NCI-H146 (cell line): ENCODE measurements at regions not wholly inside any gene's neighbourhood (a gene's known extent, or its start where the extent isn't known, plus 50 kb on each side); places are given as distances from the start of the nearest gene placed in this dataset.

Experiments
- DNase-seq: peaks from one replicate; lab custom pipeline; 2025; lab: John Stamatoyannopoulos, UW

GRCh38 chr3:180341516-180341915 lies 260.4 kb upstream of the TTC14 start:
- DNase-seq, result no peak

- no peak for DNase-seq
Measured at GRCh38 chr3:180351601-180352000, 250.4 kb upstream of the TTC14 start.

DNA sequence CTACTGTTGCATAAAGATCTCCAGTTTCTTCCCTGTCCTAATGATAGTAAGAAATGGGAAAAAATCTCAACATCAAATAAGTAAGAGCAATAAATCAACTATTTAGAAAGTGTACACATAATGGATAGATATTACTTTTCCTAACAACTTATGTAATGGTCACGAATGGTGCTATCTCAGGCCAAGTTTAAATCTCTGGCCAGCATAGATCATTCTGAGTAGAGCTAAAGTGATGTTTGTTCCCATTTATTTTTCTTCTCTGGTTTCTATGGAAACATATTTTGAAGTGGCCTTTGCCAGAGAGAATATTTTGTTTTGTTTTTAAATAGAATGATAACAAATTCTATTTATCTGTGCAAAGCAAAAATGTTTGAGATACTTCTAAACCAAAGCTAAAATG lies 249.7 kb upstream of the TTC14 start:
- DNase-seq, result no peak

DNA sequence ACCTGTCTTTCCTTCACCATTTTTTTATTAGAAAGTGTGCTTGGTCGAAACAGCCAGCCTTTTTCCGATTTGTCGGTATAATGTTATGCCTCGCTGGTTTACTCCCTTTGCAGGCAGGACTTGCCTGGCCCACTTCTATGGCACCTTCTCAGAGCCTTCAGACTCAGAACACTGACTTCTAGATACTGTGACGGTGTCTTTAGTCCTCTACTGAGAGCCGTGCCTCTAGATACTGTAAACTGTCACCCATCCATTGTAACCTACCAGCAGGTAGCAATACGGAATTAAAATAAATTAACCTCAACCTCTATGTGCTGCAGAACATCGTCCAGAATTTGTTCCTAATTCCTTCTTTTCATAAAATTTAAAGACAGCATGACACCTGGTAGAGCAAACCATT lies 247.7 kb upstream of the TTC14 start:
- no peak for DNase-seq

- no peak for DNase-seq
Measured at GRCh38 chr3:180358179-180358578, 243.8 kb upstream of the TTC14 start.

DNA sequence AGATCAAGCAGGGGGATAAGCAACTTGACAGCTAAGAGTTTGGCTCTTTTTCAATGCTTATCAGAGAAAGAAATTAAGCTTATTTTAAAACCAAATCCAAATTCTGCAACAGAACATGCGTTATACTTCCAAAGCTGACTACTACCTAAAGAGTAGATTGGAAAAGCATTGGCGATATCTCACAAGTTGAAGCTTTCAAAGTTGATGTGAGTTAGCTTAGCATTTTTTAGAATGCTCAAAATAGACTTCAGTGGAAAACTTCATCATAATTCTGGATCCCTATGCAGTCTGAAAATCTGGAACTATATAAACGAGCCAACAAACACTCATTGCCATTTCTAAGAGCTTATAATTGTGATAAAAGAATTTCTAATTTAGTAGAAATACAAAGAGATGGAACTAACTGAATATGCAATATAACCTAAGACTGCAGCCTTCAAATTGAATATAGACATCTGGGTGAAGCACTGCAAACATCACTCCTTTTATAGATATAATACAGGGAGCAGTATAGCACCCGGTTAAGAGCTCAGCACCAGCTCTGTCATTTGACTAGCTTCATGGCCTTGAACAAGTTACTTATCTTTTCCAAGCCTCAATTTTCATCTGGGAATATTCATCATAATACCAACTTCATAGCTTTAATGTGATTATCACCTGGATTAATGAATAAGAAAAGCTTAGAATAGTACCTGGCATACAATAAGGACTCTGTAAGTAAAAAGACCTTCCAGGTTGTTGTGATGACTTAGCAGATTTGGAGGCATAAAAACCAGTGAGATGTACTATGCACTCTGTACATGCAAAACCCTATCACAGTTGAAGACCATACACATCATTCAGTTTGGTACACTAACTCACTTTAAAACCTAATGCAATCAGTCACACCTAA lies 242.7 kb upstream of the TTC14 start:
- no peak for DNase-seq

GRCh38 chr3:180359953-180360279 lies 242.0 kb upstream of the TTC14 start:
- no peak for DNase-seq

DNA sequence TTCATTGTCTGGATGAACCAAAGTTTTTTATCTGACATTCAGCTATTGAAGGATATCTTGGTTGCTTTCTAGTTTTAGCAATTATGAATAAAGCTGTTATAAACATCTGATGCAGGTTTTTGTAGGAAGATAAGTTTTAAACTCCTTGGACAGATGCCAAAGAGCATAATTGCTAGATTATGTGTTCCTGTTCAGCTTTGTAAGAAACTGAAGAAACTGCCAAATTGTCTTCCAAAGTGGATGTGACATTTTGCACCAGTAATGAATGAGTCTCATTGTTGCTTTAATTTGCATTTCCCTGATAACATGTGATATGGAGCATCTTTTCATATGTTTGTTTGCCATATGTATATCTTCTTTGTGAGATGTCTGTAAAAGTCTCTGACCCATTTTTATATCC lies 239.9 kb upstream of the TTC14 start:
- DNase-seq, result no peak

DNA sequence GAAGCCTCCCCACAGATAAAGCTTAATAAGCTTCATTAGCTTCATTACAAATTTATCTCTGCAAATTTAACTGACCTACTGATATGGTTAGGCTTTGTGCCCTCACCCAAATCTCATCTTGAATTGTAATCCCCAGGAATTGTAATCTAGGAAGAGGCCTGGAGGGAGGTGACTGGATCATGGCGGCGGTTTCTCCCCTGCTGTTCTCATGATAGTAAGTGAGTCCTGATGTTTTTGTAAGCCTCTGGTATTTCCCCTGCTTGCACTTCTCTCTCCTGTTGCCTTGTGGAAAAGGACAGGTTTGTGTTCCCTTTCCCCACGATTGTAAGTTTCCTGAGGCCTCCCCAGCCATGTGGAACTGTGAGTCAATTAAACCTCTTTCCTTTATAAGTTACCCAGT lies 226.1 kb upstream of the TTC14 start:
- DNase-seq, result no peak

DNA sequence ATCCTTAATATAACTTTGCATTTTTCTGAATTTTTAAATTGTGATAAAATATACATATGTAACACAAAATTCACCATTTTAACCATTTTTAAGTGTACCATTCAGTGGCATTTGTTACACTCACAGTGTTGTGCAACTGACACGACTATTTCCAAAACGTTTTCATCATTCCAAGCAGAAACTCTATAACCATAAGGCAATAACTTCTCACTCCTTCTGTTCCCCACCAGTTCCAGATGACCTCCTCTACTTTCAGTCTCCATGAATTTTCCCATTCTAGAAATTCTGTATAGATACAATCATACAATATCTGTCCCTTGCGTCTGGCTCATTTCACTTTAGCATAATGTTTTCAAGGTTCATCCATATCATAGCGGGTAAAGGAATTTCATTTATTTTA lies 223.5 kb upstream of the TTC14 start:
- DNase-seq, result no peak

- no peak for DNase-seq
Measured at GRCh38 chr3:180382638-180383180, 219.3 kb upstream of the TTC14 start.

- no peak for DNase-seq
Measured at GRCh38 chr3:180383332-180384020, 218.5 kb upstream of the TTC14 start.

DNA sequence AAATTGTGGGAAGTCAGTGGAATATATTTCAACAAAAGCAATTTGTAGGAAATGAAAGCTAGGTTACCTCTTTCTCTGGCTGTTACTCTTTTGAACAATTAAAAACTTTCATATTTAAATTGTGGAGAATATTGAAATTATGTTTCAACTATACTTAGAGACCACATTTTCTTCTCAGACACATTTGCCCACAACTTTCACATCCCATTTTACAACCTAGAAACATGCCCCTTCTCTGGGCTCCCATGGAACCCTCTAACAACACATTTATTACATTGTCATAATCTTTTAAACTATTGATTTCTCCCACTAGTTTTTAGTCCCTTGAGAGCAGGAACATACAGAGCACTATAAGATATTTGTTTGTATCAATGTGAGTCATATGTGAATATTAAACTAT lies 211.7 kb upstream of the TTC14 start:
- DNase-seq, result no peak

DNA sequence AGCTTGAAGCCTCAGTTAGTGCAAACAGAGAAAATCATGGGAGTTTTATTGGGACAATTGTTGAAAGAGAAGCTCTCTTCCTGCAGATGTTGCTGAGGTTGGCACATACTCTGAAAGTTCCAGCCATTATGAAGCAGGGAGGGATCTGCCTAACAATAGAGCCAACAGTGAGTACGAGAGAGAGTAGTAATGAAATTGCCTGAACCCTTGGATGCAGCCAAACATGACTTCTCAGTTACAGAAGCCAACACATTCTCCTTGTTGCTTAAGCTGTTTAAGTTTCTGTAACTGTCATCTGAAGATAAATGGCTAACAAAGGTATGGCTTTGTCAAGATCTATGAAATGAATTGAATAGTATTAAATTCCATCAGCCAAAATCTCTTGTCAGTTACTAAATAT lies 211.0 kb upstream of the TTC14 start:
- no peak for DNase-seq

DNA sequence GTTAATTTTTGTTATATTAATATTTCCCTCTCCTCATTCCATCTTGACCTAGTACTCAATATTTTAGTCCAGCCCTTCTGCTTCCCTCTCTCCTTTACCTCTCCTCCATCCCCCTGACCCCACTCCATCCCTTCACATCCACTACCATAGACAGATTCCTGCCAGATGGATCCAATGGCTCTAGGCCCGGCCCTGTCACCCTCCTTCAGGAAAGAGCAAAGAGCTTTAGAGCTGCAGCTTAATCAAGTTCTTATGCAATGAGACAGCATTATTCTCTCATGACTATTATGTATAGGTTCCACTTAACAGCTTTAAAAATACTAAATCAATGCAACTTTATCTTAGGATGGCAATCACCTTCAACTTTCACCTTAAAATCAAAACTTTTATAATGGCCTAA lies 200.7 kb upstream of the TTC14 start:
- no peak for DNase-seq

DNA sequence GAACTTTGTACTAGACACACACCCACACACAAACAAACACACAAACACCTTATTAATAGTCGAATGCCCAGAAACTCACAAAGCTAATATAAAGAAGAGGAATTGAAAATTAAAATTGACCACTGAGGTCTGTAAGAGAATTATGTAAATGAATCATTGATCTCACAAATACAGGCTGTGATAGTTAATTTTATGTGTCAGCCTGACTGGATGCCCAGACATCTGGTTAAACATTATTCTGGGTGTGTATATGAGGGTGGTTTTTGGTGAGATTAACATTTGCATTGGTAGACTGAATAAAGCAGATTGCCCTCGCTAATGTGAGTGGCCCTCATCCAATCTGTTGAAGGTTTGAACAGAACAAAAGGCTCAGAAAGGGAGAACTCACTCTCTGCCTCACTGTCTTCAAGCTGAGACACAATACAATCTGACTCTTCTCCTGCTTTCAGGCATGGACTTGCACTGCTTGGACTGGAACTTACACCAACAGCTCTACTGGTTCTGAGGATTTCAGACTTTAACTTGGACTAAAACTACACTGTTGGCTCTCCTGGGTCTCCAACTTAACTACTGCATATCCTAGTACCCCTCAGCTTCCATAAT lies 199.4 kb upstream of the TTC14 start:
- DNase-seq, result no peak

DNA sequence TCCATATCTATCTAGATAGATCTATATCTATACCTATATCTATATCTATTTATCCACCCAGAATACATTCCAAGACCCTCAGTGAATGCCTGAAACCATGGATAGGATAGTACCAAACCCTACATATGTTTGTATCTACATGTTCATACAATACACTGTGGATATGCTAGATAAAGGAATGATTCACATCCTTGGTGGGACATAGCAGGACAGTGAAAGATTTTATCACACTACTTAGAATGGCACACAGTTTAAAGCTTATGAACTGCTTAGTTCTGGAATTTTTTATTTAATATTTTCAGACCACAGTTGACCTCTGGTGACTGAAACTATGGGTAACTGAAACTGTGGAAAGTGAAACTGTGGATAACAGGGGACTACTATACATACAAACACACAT lies 198.8 kb upstream of the TTC14 start:
- DNase-seq, result no peak

- DNase-seq, result no peak
Measured at GRCh38 chr3:180408654-180409053, 193.3 kb upstream of the TTC14 start.

DNA sequence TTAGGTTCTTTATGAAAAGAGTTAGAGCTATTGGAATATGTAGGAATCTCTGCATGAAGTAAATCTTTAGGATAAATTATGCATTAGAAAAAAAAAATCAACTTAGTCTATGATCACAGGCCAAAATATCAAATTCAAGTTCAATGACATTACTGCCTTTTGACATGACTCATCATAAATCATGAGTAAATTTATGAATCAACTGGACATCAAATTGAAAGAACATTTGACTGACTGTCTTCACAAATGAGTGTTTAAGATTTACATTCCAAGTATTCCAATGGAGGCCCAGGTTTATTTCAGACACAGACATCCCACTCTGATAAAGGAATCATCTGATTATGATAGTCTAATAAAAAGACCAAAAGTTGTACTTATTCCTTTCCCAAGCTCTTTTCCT lies 192.8 kb upstream of the TTC14 start:
- DNase-seq, result no peak

GRCh38 chr3:180409883-180410282 lies 192.1 kb upstream of the TTC14 start:
- no peak for DNase-seq

GRCh38 chr3:180414157-180414556 lies 187.8 kb upstream of the TTC14 start:
- DNase-seq, result no peak

DNA sequence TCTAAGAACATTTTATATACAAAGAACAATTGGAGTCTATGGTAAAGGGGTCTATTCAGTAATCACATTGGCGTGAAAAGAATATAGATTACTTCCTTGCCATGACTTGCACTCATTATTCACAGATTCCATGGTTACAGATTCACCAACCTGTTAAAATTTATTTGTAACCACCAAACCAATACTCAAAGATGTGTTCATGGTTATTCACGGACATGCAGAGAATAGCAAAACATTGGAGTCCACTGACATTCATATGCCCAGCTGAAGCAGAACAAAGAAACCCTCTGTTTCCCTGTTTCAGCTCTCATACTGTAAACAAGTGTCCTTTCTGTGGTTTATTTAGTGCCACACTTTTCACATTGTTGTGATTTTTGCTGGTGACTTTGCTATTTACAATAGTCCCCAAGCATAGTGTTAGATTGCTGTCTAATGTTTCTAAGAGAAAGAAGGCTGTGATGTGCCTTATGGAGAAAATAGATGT lies 185.8 kb upstream of the TTC14 start:
- DNase-seq, result no peak

DNA sequence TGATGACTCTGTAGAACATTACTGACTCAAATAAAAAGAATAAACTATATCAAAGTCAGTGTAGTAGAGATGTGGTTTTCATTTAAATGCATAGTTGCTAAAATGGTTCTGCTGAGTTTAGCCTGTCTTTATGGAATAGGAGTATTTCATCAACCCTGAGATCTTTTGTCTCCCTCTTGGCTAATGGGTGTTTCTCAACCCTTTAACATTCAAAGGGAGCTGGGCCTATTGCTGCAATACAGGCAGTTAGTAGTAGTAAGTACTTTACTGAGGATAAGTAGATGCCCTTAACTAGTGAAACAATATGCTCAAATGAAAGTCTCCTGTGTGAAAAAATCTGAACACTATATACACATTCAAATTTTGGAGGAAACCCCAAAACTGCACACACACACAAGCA lies 184.7 kb upstream of the TTC14 start:
- no peak for DNase-seq
